Body of pancreas (tissue), 4 donors: ENCODE measurements at regions not wholly inside any gene's neighbourhood (a gene's known extent, or its start where the extent isn't known, plus 50 kb on each side); places are given as distances from the start of the nearest gene placed in this dataset.

Source experiments
- POLR2A ChIP-seq, 3 donors: fragments of 450-650 bp; IDR thresholded peaks; one replicate each; pipeline ENCODE4 v1.6.1; 2016; ENCODE audit warnings: antibody characterized with exemption in 3 of 3, mild to moderate bottlenecking in 2 of 3
- TF ChIP-seq, protein P1 (sequence below), 7 experiments: fragments of 450-650 bp in 4 of 7; fragments of 200-600 bp in 3 of 7; sonication (generic) in 3 of 7; IDR thresholded peaks; one replicate each; pipeline ENCODE4 v1.5.1; 2016 to 2019; ENCODE audit warnings: antibody characterized with exemption in 7 of 7

DNA sequence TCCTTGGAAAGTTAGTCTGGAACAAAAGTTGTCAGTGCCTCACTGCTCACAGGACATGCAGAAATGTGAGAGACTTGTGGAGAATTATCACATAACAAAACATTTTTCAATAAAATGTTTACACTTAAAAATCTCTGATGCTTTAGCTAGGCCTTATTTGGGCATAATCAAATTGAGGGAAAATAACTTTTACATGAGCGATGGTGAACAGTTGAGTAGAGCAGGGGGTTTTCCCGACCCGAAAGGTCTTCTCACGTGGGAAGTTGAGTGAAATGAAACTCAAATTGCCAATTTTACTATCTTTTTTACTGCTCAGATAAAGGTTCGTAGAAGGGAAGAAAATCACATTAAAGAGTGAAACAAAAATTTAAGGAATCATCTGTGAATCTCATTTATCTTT lies 465.6 kb downstream of the MTX2 start:
- no peak for TF ChIP-seq POLR2A (IDR thresholded peaks at IDR 0.05)
- TF ChIP-seq, protein P1, sequence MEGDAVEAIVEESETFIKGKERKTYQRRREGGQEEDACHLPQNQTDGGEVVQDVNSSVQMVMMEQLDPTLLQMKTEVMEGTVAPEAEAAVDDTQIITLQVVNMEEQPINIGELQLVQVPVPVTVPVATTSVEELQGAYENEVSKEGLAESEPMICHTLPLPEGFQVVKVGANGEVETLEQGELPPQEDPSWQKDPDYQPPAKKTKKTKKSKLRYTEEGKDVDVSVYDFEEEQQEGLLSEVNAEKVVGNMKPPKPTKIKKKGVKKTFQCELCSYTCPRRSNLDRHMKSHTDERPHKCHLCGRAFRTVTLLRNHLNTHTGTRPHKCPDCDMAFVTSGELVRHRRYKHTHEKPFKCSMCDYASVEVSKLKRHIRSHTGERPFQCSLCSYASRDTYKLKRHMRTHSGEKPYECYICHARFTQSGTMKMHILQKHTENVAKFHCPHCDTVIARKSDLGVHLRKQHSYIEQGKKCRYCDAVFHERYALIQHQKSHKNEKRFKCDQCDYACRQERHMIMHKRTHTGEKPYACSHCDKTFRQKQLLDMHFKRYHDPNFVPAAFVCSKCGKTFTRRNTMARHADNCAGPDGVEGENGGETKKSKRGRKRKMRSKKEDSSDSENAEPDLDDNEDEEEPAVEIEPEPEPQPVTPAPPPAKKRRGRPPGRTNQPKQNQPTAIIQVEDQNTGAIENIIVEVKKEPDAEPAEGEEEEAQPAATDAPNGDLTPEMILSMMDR (IDR thresholded peaks at IDR 0.05) = no peak
